ENCODE measurements at regions not wholly inside any gene's neighbourhood (a gene's known extent, or its start where the extent isn't known, plus 50 kb on each side); places are given as distances from the start of the nearest gene placed in this dataset.

GRCh38 chr12:68498736-68499135 is 112.0 kb upstream of the RAP1B start:
- Histone ChIP-seq H3K9me3 (replicated peaks; ENCODE audit: control insufficient read depth, low read depth, low read length) (no peaks in the 10 kb centered on the region), H3K27me3 (ENCODE audit: control insufficient read depth, insufficient read depth, low read length) (no peaks in the 10 kb centered on the region), H3K27ac (ENCODE audit: low read length) (no peak overlapping the region), H3K4me1 (ENCODE audit: control insufficient read depth, insufficient read depth, low read length) (no peaks in the 10 kb centered on the region), H3K4me3 (ENCODE audit: low read length) (no peak overlapping the region), H3K36me3 (ENCODE audit: control insufficient read depth, insufficient read depth, low read length) (no peaks in the 10 kb centered on the region)
- whole genome bisulfite sequencing (ENCODE audit: insufficient coverage): 83% methylated on average over 3 of the region's 4 CpGs
- no peak for DNase-seq

GRCh38 chr12:68499616-68500015 is 111.1 kb upstream of the RAP1B start:
- no peak for DNase-seq
- H3K27ac ChIP-seq (ENCODE audit: low read length): no peak overlapping the region
- H3K9me3 ChIP-seq (replicated peaks; ENCODE audit: control insufficient read depth, low read depth, low read length): no peaks in the 10 kb centered on the region
- H3K36me3 ChIP-seq (ENCODE audit: control insufficient read depth, insufficient read depth, low read length): no peaks in the 10 kb centered on the region
- H3K27me3 ChIP-seq (ENCODE audit: control insufficient read depth, insufficient read depth, low read length): no peaks in the 10 kb centered on the region
- no peak overlapping the region for H3K4me3 ChIP-seq (ENCODE audit: low read length)
- WGBS (ENCODE audit: insufficient coverage): no CpG with 5 or more reads among the region's 1 CpG
- no peaks in the 10 kb centered on the region for H3K4me1 ChIP-seq (ENCODE audit: control insufficient read depth, insufficient read depth, low read length)

DNA sequence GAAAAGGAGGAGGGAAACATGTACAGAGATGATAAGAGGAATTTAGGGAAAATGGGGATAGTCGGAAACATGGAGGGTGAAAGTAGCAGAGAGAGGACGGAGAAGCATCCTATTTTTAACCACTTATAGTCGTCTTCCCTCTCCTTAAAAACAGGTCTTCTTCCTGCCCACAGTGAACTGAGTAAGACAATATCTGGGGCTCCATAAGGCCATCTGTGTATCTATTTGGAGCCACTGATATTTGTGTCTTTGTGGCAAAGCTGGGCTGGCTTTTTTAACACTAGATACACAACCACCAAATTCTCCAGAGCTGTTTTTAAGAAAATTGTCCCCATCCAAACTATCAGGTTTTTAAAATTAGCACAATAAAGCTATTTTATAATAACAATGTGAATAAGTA is 109.5 kb upstream of the RAP1B start:
- Histone ChIP-seq H3K4me3 (ENCODE audit: low read length) (no peak overlapping the region), H3K4me1 (ENCODE audit: control insufficient read depth, insufficient read depth, low read length) (no peaks in the 10 kb centered on the region), H3K27ac (ENCODE audit: low read length) (no peak overlapping the region), H3K27me3 (ENCODE audit: control insufficient read depth, insufficient read depth, low read length) (no peaks in the 10 kb centered on the region), H3K9me3 (replicated peaks; ENCODE audit: control insufficient read depth, low read depth, low read length) (no peaks in the 10 kb centered on the region), H3K36me3 (ENCODE audit: control insufficient read depth, insufficient read depth, low read length) (no peaks in the 10 kb centered on the region)
- no CpG with 5 or more reads among the region's 3 CpGs for WGBS (ENCODE audit: insufficient coverage)
- DNase-seq: no peak

DNA sequence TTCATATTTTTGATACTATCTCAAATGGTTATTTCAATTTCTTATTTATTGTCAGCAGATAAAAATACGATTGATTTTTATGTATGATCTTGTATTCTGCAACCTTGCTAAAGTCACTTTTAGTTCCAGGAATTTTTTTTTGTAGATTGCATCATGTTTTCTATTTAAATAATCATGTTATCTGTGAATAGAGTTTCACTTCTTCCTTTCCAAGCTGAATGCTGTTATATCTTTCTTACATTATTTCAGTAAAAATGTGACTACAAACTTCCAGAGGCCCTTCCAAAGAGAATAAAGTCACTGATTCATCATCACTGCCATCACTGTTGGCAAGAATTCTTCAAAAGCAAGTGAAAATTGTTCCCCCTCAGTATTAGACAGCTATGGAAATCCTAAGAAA is 104.7 kb upstream of the RAP1B start:
- no peaks in the 10 kb centered on the region for H3K4me1 ChIP-seq (ENCODE audit: control insufficient read depth, insufficient read depth, low read length)
- DNase-seq: peak; percentile 40
- no CpG with 5 or more reads among the region's 1 CpG for WGBS (ENCODE audit: insufficient coverage)
- no peaks in the 10 kb centered on the region for H3K9me3 ChIP-seq (replicated peaks; ENCODE audit: control insufficient read depth, low read depth, low read length)
- H3K36me3 ChIP-seq (ENCODE audit: control insufficient read depth, insufficient read depth, low read length): no peaks in the 10 kb centered on the region
- H3K4me3 ChIP-seq (ENCODE audit: low read length): no peak overlapping the region
- no peak overlapping the region for H3K27ac ChIP-seq (ENCODE audit: low read length)
- no peaks in the 10 kb centered on the region for H3K27me3 ChIP-seq (ENCODE audit: control insufficient read depth, insufficient read depth, low read length)

- Histone ChIP-seq H3K9me3 (replicated peaks; ENCODE audit: control insufficient read depth, low read depth, low read length) (no peaks in the 10 kb centered on the region), H3K4me3 (ENCODE audit: low read length) (no peak overlapping the region), H3K4me1 (ENCODE audit: control insufficient read depth, insufficient read depth, low read length) (no peaks in the 10 kb centered on the region), H3K27me3 (ENCODE audit: control insufficient read depth, insufficient read depth, low read length) (no peaks in the 10 kb centered on the region), H3K36me3 (ENCODE audit: control insufficient read depth, insufficient read depth, low read length) (no peaks in the 10 kb centered on the region), H3K27ac (ENCODE audit: low read length) (no peak overlapping the region)
- WGBS (ENCODE audit: insufficient coverage): 100% methylated on average over 1 of the region's 4 CpGs
- no peak for DNase-seq
These were observed 104.1 kb upstream of the RAP1B start for GRCh38 chr12:68506619-68507018.

DNA sequence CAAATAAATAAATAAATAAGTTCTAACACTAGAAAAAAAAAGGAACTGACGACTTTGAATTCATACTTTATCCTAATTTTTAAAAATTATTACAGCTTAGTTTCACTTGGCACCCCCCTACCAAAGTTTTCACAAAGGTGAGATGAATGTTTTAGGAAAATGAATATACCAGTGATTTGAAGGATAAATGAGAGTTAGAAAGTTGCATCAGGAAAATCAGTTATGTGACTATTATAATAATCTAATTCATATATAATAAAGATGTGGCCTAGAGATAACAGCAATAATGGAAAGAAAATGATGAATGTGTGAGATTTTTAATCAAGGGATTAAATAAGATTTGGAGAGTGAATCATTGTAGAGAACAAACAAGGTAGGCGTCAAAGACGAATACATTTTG is 103.0 kb upstream of the RAP1B start:
- H3K27me3 ChIP-seq (ENCODE audit: control insufficient read depth, insufficient read depth, low read length): no peaks in the 10 kb centered on the region
- H3K4me1 ChIP-seq (ENCODE audit: control insufficient read depth, insufficient read depth, low read length): no peaks in the 10 kb centered on the region
- H3K4me3 ChIP-seq (ENCODE audit: low read length): no peak overlapping the region
- no peaks in the 10 kb centered on the region for H3K9me3 ChIP-seq (replicated peaks; ENCODE audit: control insufficient read depth, low read depth, low read length)
- no peaks in the 10 kb centered on the region for H3K36me3 ChIP-seq (ENCODE audit: control insufficient read depth, insufficient read depth, low read length)
- H3K27ac ChIP-seq (ENCODE audit: low read length): no peak overlapping the region
- DNase-seq: no peak
- no CpG with 5 or more reads among the region's 3 CpGs for WGBS (ENCODE audit: insufficient coverage)

DNA sequence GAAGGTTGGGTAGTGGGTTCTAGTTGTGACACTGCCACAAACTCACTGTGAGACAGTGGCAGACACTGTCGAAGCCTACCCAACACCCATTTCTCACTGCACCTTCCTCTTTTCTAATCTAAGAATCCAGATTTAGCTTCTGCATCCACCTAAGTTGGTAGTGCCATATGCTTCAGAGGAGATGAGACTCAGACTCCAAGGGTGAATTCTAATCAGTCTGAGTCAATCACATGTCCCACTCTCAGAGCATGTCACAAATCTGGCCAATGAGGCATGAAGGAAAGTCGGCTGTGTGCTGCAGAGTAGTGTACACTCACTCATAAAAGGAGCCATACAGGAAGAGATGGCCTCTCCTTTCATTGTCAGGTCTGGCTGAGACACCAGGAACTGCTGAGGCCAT is 102.1 kb upstream of the RAP1B start:
- Histone ChIP-seq H3K9me3 (replicated peaks; ENCODE audit: control insufficient read depth, low read depth, low read length) (no peaks in the 10 kb centered on the region), H3K36me3 (ENCODE audit: control insufficient read depth, insufficient read depth, low read length) (no peaks in the 10 kb centered on the region), H3K4me3 (ENCODE audit: low read length) (no peak overlapping the region), H3K4me1 (ENCODE audit: control insufficient read depth, insufficient read depth, low read length) (no peaks in the 10 kb centered on the region), H3K27ac (ENCODE audit: low read length) (no peak overlapping the region), H3K27me3 (ENCODE audit: control insufficient read depth, insufficient read depth, low read length) (no peaks in the 10 kb centered on the region)
- WGBS (ENCODE audit: insufficient coverage): no CpG with 5 or more reads among the region's 2 CpGs
- no peak for DNase-seq

GRCh38 chr12:68509242-68509641 is 101.5 kb upstream of the RAP1B start:
- Histone ChIP-seq H3K9me3 (replicated peaks; ENCODE audit: control insufficient read depth, low read depth, low read length) (no peaks in the 10 kb centered on the region), H3K27ac (ENCODE audit: low read length) (no peak overlapping the region), H3K4me1 (ENCODE audit: control insufficient read depth, insufficient read depth, low read length) (no peaks in the 10 kb centered on the region), H3K27me3 (ENCODE audit: control insufficient read depth, insufficient read depth, low read length) (no peaks in the 10 kb centered on the region), H3K4me3 (ENCODE audit: low read length) (no peak overlapping the region), H3K36me3 (ENCODE audit: control insufficient read depth, insufficient read depth, low read length) (no peaks in the 10 kb centered on the region)
- DNase-seq: no peak
- 91% methylated on average over 1 of the region's 4 CpGs for WGBS (ENCODE audit: insufficient coverage)

DNA sequence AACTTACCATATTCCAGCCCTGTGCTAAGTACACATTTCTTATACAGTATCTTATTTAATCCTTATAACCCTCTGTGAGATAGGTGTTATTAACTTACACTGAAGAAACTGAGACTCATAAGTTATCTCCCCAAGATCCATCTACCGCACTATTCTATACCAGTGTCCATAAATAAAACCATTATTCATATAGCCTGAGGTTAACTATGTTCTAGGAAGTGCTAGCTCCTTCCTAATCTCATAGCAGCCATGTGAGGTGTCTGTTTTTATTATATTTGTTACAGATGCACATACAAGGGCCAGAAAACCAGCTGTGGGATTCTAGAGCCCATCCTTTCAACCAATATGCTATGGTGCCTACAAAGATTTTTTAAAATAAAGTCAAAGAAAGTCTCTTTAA is 100.3 kb upstream of the RAP1B start:
- no peaks in the 10 kb centered on the region for H3K9me3 ChIP-seq (replicated peaks; ENCODE audit: control insufficient read depth, low read depth, low read length)
- no peak for DNase-seq
- no peak overlapping the region for H3K27ac ChIP-seq (ENCODE audit: low read length)
- no peak overlapping the region for H3K4me3 ChIP-seq (ENCODE audit: low read length)
- H3K27me3 ChIP-seq (ENCODE audit: control insufficient read depth, insufficient read depth, low read length): no peaks in the 10 kb centered on the region
- no CpG with 5 or more reads among the region's 1 CpG for WGBS (ENCODE audit: insufficient coverage)
- H3K4me1 ChIP-seq (ENCODE audit: control insufficient read depth, insufficient read depth, low read length): no peaks in the 10 kb centered on the region
- no peaks in the 10 kb centered on the region for H3K36me3 ChIP-seq (ENCODE audit: control insufficient read depth, insufficient read depth, low read length)

GRCh38 chr12:68514807-68515411 is 95.8 kb upstream of the RAP1B start:
- no peaks in the 10 kb centered on the region for H3K36me3 ChIP-seq (ENCODE audit: control insufficient read depth, insufficient read depth, low read length)
- H3K27me3 ChIP-seq (ENCODE audit: control insufficient read depth, insufficient read depth, low read length): no peaks in the 10 kb centered on the region
- DNase-seq: no peak
- WGBS (ENCODE audit: insufficient coverage): 100% methylated on average over 1 of the region's 3 CpGs
- no peaks in the 10 kb centered on the region for H3K9me3 ChIP-seq (replicated peaks; ENCODE audit: control insufficient read depth, low read depth, low read length)
- no peak overlapping the region for H3K27ac ChIP-seq (ENCODE audit: low read length)
- H3K4me3 ChIP-seq (ENCODE audit: low read length): no peak overlapping the region
- H3K4me1 ChIP-seq (ENCODE audit: control insufficient read depth, insufficient read depth, low read length): no peaks in the 10 kb centered on the region

GRCh38 chr12:68515793-68516192 is 94.9 kb upstream of the RAP1B start:
- Histone ChIP-seq H3K27me3 (ENCODE audit: control insufficient read depth, insufficient read depth, low read length) (no peaks in the 10 kb centered on the region), H3K9me3 (replicated peaks; ENCODE audit: control insufficient read depth, low read depth, low read length) (no peaks in the 10 kb centered on the region), H3K36me3 (ENCODE audit: control insufficient read depth, insufficient read depth, low read length) (no peaks in the 10 kb centered on the region), H3K4me1 (ENCODE audit: control insufficient read depth, insufficient read depth, low read length) (no peaks in the 10 kb centered on the region), H3K4me3 (ENCODE audit: low read length) (no peak overlapping the region), H3K27ac (ENCODE audit: low read length) (no peak overlapping the region)
- WGBS (ENCODE audit: insufficient coverage): no CpG with 5 or more reads among the region's 2 CpGs
- no peak for DNase-seq

Measured in muscle of leg (tissue), 3 donors.